HG02938 (cell line): ENCODE measurements at regions not wholly inside any gene's neighbourhood (a gene's known extent, or its start where the extent isn't known, plus 50 kb on each side); places are given as distances from the start of the nearest gene placed in this dataset.
"Not testable (repeated sequence)": the region's sequence is repeated elsewhere in the genome, so short reads cannot be mapped to it uniquely, and the experiment has no call there.

Source experiments
- ATAC-seq: cut with Tn5 transposase; IDR thresholded peaks from one replicate; pipeline ENCODE4 v1.9.1; 2021; ENCODE audit warnings: mild to moderate bottlenecking, moderate library complexity; ENCODE audit not compliant: unreplicated experiment

DNA sequence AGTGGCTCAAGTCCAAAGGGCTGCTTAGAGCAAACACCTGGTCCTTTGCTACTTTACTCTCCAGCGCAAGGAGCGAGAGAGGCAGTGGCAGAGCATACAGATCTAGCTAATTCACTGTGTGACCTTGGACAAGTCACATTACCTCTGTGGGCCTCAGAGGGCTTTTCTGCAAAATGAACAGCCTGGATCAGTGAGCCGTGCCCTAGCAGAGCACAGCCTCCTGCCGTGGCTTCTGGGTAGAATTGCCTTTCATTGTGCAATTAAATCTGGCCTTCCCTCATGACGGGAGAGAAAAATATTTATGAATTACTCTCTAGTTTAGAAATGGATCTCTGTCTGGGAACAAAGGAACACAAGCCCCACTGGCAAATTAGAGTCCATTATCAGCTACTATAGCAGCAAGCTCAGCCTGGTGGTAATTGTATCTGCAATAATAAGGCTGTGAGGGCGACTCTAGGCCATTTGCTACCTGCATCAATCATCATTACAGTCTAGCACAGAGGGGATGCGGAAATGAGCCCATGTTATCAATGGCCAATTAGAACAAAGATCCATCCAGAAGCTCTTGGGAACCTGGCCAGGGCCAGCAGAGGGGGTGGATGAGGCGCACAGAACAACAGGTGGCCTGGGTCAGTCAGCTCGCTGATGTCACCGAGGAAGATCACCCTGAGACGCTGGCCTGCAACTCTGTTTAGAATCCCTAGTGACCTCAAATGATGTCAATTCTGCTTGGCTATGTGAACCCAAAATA is 114.2 kb upstream of the LY86 start:
- ATAC-seq = no peak

DNA sequence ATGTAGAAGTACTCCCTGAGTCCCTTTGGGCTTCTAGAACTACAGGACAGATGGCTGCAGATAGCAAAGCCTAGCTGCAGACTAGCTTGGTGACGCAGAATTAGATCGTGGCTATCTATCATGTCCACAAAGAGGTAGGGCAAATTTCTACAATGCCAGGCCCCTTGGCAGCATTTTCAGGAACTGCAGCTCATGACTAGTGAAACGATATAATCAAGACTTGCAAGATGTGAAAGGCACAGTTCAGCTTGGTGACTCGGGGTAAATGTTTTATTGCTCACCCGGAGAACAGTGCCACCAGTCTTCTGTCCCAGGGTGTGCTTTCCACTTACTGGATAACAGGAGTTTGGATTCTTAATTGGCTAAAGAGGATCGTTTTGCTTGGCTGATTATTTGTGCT is 108.7 kb upstream of the LY86 start:
- no peak for ATAC-seq

DNA sequence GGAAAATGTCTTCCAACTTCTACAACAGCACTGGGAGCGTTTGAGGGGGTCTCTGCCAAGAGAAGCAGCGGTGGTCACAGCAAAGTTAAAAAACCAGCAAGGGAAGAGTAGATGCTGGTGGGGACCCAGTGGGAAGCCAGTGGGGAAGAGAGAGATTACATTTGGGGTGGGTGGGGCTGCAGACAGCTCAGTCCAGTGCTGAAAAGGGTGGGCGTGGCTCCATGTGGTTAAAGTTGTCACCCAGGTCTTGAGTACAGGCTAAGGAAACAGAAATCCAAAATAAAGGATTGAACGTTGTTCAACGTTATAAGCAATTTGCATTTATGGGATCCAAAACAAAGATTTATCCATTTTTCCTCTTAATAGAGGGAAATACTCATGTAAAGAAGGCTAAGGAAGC is 106.3 kb upstream of the LY86 start:
- ATAC-seq = no peak

DNA sequence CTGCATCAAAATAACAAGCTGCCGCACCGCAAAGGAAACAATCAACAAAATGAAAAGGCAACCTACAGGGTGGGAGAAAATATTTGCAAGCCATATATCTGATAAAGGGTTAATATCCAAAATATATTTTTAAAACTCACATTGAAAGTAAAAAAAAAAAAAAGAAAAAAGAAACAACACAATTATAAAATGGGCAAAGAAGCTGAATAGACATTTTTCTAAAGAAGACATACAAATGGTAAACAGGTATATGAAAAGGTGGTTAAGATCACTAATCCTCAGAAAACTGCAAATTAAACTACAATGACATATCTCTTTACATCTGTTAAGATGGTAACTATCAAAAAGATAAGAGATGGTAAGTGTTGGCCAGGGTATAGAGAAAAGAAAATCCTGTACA is 105.4 kb upstream of the LY86 start:
- ATAC-seq = no peak

DNA sequence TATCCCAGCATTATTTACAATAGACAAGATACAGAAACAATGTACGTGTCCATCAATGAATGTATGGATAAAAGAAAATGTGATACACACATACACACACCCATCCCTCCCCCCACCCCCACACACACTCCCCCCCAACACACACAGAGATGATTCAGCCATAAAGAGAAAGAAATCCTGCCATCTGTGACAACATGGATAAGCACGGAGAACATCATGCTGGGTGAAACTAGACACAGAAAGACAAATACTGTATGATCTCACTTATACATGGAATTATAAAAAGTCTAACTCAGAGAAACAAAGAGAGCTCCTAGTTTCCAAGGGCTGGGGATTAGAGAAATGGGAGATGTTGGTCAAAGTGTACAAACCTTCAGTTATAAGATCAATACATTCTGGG is 104.8 kb upstream of the LY86 start:
- no peak for ATAC-seq

DNA sequence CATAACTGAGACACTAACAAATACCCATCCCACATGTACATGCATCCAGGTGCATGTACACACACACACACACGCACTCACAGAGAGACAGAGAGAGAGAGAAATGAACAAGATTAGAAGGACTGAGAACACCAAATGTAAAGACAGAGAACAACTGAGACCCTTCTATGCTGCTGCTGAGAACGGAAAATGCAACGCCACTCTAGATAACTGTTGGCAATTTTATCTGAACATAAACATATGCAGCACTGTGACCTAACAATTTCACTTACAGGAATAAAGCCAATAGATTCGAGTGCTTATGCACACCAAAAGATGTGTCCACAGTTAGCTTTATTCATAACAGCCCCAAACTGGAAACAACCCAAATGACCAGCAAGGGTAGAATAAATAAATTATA is 103.8 kb upstream of the LY86 start:
- ATAC-seq = no peak

DNA sequence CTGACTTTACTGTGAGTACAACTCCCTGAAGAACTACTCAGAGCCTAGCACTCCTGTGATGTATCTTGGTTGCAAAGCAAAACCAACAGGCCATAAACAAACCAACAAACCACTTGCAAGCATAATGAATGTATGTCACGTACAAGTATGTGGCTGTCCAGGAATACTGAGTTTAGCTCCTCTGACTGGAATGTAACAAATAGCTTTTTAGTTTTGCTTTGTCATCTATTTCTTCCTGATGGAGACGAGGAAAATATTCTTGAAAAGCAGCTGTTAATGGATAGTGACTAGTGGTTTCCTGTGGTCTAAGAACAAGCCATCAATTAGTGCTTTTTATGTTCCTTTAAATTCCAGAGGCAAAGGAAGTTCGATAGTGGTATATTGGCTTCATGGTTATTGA is 101.9 kb upstream of the LY86 start:
- ATAC-seq = no peak

DNA sequence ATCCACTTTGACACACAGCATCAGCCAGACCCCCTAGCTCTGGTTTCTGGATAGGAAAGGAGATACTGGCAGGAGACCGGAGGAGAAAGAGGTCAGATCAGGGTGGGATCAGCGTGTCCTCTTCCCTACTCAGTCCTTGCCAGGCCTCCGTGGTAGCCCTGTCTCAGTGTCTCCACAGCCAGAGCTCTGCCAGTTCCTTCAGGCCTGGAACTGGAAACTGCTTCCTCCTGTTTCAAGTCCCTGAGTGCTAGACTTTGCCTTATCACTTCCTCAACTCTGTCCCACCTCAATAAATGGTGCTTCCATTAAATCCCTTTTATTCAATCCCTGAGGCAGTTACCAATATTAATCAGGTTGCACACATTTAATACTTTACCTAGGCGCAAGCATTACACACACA is 96.8 kb upstream of the LY86 start:
- ATAC-seq = no peak

DNA sequence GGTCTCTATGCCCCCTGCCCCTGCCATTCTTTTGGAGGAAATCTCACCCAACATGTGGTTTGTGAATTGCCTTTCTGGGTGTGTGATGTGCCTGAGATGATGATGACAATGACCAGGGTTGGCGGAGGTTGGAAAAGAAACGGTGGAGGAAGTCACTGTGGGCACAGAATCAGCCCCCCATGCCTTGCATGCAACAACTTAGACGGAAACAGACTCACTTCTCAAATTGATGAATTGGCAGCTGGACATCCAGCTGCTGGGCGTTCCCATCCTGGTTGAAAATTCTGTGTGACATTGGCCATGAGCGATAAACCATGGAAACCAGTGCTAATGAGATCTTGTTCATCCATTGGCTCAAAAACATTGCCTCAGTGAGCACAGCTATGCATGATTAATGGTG is 95.8 kb upstream of the LY86 start:
- no peak for ATAC-seq

DNA sequence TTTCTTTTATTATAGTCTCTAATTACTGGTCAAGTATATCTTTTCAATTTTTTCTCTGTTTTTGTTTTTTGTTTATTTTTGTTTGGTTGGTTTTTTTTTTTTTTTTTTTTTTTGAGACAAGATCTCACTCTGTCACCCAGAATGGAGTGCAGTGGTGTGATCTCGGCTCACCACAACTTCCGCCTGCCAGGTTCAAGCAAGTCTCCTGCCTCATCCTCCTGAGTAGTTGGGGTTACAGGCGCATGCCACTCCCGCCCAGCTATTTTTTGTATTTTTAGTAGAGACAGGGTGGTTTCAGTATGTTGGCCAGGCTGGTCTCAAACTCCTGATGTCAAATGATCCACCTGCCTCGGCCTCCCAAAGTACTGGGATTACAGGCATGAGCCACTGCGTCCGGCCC is 94.4 kb upstream of the LY86 start:
- ATAC-seq = not testable (repeated sequence)

DNA sequence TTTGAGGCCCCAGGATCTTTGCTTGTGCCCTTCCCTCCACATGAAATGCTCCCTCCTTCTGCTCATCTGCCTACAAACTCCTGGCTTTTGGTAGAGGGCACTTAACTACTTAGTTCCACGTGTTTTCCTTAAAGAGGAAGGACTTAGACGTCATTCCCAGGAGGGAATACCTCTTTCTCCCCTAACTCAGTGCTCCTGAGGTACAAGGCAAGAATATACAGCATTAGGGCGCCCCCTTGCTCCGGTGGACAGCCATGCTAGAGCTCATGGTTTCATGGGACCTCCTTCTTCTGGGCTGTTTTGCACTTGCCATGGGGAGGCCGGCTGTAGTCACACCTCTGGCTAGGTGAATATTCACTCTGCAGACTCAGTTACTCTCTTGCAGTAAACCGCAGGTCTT is 93.8 kb upstream of the LY86 start:
- ATAC-seq = no peak

DNA sequence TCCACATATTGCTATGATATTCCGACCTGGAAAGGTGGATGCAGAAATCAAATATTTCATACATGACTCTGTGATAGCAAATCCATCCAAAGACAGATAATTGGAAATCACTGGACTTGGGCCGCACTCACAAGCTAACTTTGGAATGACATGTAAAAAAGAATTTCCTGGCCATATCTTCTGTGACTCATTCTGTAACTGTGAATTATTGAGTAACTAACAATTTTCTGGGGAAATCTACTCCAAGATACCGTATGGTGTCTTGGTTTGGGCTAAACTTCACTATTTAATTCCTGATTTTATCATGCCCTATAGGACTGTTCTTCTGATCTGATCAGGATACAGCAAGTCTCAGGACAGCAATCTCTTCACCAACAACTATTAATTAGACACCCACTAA is 92.7 kb upstream of the LY86 start:
- ATAC-seq = no peak

DNA sequence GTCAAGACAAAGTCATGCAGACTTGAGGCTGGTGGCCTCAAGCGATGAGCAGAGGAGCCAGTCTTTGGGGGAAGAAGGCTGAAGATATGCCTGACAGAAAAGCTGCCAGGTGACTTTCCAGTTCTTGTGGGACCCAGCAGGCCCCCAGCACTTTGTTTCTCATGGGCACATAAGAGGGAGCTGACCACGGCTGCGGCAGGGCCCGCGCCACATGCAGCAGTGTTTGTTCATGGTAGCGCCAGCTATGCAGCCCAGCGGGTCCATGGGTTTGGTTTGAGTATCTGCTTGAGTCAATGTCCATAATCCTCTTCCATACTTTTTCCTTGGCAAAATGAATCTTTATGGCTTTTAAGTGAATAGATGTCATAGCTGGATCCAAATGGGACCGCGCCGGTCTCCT is 91.0 kb upstream of the LY86 start:
- no peak for ATAC-seq

DNA sequence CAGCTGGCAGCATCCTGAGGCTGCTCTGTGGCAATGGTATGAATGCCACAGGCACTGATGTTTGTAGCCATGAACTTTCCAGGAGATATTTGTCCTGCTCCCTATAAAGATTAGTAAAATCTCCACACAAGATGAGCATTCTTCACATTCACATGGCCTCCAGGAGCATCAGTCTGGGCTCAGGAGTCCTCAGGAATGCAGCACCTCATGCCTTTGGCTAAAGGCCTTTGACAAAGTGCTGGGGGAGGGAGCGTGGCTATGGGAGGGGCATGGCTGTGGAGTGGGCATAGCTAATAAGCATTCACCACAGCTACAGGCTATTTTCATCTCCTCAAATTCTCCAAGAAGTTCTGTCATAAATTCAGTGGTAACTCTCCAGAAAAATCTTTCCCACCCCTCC is 90.5 kb upstream of the LY86 start:
- no peak for ATAC-seq

DNA sequence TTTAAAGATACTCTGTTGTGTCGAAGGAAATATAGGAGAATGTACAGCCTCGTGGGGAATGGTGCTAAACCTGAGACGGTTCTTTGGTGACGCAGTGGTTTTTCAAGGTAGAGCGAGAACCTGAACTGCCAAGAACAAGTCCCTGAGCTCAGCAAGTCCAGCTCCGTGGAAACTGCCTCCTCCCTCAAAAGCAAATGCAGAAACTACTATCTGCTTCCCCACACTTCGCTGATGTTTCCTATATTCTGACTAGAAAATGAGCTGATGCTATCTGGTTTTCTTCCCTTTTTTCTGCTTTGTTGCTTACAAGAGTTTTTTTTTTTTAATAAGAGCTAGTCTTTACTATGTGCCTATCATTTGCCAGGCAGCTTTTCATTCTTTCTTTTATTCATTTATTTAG is 85.3 kb upstream of the LY86 start:
- no peak for ATAC-seq

DNA sequence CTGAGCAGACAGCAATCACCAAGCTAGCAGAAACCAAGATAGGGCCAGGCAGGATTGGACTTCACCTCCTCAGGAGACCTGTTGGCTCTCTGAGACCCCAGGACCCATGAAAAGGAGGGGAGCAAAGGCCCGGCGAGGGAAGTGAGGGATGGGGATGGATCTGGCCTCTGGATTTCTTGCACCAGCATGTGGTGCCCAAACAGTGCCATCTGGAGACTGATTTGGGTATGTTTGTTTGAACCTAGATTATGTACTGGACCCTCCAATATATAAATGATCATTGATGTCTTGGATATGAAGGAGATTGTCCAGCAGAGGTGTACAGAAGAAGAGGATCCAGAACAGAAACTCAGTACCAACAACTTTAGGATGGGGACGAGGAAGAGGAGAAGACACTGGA is 83.4 kb upstream of the LY86 start:
- no peak for ATAC-seq

DNA sequence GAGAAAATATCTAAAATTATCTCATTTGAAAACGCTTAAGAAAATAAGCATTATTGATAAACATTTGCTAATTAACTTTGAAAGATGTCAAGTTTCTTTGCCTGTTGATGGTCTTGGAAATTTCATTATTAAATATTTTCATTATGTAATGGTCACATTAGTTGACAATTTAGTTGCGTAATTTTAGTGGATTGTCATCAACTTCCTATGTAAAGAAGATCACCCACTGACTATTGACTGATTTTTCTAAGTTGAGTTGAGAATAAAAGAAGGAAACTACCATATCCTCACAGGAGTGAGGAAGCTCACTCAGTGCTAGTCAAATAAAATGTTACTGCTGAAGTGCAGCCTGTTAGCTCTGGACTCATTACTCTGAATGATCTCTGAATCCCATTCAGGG is 79.9 kb upstream of the LY86 start:
- ATAC-seq = no peak

DNA sequence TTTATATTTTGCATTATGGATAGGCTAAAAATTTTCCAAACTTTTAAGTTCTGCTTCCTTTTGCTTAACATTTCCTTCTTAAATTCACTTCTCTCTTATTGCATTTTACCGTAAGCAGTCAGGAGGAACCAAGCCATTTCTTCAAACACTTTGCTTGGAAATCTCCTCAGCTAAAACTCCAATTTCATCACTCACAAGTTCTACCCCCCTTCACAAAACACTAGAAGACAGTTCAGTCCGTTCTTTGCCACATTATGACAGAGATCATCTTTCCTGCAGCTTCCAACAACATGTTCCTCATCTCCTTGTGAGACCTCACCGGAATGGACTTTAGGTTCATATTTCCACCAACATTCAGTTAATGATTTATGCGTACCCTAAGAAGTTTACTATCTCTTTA is 79.2 kb upstream of the LY86 start:
- ATAC-seq = no peak

DNA sequence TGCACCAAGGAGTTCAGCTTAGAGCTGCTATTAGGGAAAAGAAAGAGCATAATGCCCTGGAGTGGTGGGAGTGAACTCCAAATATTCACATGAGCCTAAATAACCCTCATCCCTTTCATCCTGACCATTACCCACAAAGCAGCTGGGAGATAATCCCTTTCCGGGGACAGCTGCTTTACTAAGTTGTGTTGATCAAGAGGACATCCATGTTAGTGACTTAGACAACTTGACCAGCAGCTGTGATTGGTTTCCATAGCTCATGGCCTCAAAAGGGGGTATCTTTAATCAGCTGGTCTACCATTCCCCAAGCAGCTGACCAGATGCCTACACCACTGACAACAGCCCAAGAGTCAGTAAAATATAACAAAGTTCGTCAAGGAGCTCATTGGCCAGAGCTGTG is 75.8 kb upstream of the LY86 start:
- ATAC-seq = no peak

DNA sequence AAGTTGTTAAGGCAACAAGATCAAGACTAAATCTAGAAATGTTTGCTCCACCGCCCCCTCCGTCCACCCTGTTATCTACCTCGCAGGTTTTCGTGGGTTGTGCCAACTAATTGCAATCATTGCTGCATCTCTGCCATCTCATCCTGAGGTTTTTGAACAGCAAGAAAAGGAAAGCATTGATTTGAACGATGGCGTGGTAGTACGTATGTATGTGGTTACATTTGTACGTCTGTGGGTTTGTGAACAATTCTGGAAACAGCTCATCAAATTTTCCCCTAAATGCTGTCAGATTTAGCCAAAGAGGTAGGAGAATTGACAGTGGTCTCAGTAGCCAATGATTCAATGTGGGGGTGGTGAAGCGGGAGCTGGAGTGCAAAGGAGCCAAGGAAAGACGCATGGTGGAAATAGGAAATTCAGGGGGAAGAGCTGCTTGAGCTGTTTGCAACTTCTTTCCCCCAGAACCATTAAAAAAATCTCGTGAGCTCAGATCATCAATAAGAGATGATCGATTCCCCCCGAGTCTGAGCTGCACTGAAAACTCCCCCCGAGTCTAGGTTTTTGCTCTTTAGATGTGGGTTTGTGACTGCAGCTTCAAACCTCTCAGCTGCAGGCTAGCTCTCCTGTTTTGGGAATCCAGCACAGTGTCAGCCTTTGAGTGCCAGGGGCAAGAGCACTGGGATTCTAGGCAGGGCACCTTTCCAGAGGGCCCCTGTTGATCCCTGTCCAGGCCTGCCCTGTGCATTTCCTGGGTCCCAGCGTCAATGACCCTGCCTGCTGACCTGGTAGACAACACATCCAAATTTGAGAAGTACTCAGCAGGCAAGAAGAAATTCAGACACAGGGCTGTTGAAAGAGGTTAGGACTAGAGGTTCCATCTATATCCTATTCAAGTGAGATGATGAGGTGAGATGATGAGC is 72.6 kb upstream of the LY86 start:
- peak; percentile 77 for ATAC-seq

DNA sequence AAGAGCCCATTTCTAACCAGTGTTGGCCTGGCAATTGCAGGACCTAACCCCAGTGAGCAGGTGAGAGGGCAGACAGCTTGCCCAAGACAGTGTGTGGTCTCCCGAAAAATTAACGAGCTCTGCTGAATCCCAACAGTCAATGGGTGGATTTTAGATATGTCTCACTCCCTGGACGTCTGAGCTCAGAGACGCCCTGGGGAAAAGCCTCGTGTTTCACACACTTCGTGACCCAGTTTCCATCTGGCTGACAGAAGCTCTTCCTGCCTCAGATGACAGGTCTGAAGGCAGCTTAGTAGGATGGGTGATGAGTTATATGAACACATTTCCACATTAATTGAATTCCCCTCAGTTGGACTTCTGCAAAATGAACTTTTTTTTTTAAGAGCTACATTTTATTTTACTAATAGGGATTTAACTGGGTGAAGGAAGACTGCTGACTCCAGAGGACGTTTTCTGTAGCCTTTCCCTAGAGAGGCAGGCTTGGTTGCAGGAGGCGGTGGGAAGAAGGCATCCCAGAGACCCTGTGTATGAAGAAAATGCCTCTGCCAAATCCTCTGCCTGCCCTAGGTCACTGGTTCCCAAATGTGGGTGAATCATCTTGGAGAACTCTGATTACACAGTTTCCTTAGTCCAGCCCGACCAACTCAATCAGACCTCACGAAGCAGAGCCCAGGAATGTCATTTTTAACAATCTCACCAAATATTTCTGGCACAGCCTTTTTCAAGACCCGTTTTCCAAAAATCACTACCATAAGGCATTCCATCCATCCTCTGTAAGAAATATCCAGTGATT is 71.7 kb upstream of the LY86 start:
- no peak for ATAC-seq
